ENCODE measurements at regions not wholly inside any gene's neighbourhood (a gene's known extent, or its start where the extent isn't known, plus 50 kb on each side); places are given as distances from the start of the nearest gene placed in this dataset.
"Not testable (repeated sequence)": the region's sequence is repeated elsewhere in the genome, so short reads cannot be mapped to it uniquely, and the experiment has no call there.

DNA sequence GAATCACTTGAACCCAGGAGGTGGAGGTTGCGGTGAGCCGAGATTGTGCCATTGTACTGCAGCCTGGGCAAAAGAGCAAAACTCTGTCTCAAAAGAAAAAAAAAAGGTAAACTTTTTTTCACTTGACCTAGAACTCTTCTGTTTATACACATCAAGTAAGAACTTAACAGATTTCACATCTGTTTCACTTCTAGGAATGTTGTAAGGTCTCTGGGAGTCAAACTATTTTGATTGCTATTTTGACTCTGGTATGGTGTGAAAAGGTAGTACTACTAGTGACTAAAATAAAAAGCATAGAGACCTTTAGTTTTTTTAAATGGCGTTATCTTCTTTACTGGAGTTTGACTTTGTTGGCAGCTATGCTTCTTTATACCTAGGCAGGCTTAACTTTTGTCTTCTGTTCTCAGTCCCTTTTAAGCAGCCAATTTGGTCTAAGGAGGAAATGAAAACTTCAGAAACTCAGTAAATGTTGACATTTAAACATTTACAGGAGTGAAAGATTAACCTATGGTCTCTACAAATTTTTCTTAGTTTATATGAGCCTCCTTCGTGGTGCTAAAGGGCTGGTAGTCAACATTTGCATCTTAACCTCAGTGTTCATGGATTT lies 84.7 kb downstream of the METTL2B start:
- intact Hi-C loops (cut with micrococcal nuclease), result not testable (repeated sequence)

DNA sequence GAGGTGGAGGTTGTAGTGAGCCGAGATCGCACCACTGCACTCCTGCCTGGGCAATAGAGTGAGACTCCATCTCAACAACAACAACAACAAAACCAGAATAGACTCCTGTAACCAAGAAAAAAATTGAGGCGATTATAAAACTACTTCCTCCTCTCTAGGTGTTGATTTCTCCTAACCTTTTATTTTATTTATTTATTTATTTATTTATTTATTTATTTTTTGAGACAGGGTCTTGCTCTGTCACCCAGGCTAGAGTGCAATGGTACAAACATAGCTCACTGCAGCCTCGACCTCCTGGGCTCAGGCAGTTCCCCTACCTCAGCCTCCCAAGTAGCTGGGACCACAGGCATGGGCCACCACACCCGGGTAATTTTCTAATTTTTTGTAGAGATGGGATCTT lies 86.2 kb downstream of the METTL2B start:
- intact Hi-C loops (cut with micrococcal nuclease), result not testable (repeated sequence)

DNA sequence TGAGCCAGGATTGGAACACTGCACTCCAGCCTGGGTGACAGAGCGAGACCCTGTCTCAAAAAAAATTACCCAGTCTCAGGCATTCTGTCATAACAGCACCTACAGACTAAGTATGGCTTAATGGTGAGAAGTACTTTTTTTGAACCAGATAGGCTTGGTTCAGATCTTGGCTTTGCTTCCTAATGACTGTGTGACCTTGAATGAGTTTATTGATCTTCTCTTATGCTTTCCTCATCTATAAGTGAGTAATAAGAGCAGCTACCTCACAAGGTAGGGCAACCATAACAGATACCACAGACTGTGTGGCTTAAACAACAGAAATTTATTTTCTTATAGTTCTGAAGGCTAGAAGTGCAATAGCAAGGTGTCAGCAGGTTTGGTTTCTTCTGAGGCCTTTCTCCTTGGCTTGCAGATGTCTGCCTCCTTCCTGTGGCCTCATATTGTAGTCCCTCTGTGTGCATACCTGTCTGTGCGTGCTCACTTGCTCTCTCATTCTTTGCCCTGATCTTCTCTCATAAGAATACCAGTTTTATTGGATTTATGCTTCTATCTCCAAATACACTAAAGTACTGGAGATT lies 87.7 kb downstream of the METTL2B start:
- intact Hi-C loops (cut with micrococcal nuclease), result not testable (repeated sequence)

DNA sequence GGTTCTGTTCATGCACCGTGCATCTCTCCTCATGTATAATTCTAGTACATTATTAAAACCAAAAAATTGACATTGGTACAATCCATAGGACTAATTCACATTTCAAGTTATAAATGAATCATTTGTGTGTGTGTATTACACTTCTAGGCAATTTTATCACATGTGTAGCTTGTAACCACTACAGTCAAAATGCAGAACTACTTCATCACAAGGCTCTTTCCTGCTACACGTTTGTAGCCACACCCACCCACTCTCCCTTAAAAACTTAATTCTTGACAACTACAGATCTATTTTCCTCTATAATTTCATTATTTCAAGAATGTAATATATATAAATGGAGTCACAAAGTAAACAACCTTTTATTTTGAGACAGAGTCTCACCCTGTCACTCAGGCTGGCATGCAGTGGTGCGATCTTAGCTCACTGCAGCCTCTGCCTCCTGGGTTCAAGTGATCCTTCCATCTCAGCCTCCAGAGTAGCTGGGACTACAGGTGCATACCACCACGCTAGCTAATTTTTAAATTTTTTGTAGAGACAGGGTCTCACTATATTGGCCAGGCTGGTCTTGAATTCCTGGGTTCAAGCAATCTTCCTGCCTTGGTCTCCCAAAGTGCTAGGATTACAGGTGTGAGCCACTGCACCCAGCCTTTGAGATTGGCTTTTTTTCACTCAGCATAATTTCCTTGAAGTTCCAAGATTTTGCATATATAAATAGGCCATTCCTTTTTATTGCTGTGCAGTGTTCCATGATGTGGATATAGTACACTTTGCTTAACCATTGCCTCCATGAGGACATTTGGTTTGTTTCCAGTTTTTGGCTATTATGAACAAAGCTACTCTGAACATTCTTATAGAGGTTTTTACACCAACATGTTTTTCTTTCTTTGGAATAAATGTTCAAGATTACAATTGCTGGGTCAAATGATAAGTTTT lies 88.7 kb downstream of the METTL2B start:
- intact Hi-C loops (cut with micrococcal nuclease), result not testable (repeated sequence)

DNA sequence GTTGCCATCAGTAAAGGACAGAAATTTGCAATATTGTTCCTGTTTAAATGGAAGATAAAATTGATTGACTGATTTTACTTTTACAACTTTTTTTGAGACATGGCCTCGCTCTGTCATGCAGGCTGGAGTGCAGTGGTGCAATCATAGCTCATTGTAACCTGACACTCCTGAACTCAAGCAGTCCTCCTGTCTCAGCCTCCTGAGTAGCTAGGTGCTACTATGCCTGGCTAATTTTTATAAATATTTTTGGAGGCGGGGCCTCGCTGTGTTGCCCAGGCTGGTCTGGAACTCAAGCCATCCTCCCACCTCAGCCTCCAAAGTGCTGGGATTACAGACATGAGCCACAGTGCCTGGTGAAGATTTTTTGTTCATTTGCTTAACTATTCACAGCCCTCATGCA lies 96.8 kb upstream of the GARIN1A start:
- intact Hi-C loops (cut with micrococcal nuclease), result not testable (repeated sequence)

DNA sequence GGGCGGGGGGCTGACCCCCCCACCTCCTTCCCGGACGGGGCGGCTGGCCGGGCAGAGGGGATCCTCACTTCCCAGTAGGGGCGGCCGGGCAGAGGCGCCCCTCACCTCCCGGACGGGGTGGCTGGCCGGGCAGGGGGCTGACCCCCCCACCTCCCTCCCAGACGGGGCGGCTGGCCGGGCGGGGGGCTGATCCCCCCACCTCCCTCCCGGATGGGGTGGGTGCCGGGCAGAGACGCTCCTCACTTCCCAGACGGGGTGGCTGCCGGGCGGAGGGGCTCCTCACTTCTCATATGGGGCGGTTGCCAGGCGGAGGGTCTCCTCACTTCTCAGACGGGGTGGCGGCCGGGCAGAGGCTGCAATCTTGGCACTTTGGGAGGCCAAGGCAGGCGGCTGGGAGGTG lies 95.1 kb upstream of the GARIN1A start:
- intact Hi-C loops (cut with micrococcal nuclease), result not testable (repeated sequence)

DNA sequence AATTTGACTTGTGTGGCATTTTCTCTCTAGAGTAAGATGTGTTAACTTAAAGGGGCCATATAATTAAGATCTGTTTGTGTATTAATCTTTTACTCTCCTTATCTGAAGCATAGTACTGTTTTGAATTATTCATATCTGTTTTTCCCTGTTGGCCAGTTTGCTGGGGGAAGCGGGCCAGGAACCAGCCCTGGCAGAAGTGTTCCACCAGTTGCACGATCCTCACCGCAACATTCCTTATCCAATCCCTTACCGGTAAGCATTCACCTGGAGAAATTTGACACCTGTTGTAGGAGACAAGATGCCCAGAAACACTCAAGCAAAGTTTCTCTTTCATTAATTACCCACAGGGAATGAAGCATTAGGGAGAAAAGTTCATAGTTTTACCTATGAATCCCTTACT lies 92.2 kb upstream of the GARIN1A start:
- intact Hi-C loops (cut with micrococcal nuclease), result not testable (repeated sequence)

DNA sequence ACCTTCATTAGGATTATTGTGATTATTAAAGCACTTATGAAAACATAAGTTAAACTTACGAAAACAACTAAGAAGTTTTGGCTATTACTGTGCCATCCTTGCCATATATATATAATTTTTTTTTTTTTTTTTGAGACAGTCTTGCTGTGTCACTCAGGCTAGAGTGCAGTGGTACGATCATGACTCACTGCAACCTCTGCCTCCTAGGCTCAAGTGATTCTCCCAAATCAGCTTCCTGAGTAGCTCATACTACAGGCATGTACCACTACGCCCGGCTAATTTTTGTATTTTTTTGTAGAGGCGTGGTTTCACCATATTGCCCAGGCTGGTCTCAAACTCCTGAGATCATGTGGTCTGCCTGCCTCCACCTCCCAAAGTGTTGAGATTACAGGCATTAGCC lies 91.0 kb upstream of the GARIN1A start:
- intact Hi-C loops (cut with micrococcal nuclease), result not testable (repeated sequence)

DNA sequence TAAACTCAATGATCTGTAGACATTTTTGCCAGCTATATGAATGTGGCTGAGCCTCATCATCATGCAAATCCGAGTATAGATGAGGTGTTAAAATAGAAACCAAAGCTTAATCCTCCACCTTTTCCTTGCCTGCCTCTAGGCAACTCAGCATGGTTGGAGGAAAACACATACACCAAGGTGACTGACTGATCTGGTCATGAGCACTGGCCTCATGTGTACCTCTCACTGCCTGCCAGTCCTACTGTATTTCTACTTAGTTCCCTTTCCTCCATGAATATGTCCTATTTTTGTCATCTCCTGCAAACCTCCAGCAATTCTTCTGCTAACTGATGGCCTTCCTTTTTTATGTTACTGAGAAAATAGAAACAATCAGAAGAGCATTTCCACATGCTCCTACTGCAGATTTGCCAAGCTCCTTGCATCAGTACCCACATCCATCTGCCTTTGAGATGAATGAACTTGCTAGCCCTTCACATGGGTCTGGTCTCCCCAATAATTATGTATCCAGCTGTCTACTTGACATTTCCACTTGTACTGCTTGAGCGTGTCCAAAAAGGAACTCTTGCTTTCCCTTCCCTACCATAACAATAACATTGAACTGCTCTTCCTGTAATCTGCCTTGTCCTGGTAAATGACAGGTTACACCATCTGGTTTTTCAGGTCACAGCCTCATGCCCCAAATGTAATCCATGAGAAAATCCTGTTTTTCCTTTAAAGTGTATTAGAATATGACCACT lies 90.1 kb upstream of the GARIN1A start:
- intact Hi-C loops (cut with micrococcal nuclease), result not testable (repeated sequence)

DNA sequence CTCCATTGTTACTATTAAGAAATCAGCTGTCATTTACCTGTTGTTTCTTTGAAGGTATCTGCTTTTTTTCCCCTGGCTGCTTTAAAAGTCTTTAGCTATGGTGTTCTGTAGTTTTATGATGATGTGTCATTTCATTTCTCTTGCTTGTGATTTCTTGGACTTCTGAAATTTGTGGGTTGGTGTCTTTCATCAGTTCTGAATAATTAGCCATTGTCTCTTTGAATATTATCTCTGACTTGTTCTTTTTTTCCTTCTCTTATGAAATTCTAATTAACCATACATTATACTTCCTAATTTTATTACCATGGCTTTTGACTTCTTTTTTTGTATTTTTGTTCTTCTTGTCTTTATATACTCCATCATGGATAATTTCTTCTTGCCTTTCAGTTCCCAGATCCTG lies 85.4 kb upstream of the GARIN1A start:
- intact Hi-C loops (cut with micrococcal nuclease), result not testable (repeated sequence)

DNA sequence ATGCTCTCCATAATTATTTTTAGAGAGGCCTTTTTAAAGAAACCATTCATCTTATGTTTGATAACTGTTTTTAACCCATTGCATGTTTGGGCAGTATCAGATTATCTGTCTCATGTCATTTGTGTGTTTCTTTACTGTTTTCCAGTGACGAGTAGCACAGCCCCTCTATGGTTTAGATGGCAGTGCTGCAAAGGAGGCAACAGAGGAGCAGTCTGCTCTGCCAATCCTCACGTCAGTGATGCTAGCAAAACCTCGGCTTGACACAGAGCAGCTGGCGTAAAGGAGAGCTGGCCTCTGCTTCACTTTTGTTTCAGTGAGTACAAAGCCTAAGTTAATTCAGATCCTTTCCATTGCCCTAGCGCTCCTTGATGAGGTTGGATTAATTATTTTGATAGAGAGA lies 80.4 kb upstream of the GARIN1A start:
- intact Hi-C loops (cut with micrococcal nuclease), result no loop called here

DNA sequence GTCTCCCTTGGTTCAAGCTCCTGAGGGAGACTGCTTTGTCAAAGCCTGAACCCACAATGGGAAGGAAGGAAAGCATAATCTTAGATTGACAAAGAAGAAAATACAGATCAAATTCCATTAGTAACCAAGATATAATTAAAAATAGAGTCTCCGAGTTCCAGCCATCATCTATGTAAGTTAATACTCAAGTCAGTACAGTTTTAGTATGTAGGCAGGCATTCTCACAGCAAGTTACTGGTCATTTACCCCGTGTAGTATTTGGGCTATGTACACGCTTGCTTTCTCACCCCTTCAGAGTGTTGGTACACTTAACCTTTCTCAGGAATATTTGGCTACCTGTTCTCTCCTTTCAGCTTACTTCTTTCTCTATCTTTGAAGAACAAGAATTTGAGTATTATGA lies 79.9 kb upstream of the GARIN1A start:
- intact Hi-C loops (cut with micrococcal nuclease), result not testable (repeated sequence)

DNA sequence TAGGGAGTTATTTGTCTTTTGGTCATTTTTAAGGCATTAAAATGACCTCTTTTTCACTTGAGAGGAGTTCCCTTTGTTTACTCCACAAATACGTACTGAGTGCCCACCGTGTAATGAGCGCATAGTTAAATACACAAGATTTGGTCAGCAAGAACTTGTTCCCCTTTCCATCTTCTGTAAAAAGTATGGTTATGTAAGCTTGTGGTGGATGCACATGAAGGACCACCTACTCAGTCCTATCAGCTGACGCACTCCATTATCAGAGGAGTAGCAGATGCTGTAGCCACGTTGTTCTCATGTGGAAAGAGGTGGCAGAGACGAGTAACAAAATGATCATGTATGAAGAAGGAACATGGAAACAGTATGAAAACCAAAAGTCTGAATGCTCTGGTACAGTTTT lies 78.0 kb upstream of the GARIN1A start:
- intact Hi-C loops (cut with micrococcal nuclease), result not testable (repeated sequence)

DNA sequence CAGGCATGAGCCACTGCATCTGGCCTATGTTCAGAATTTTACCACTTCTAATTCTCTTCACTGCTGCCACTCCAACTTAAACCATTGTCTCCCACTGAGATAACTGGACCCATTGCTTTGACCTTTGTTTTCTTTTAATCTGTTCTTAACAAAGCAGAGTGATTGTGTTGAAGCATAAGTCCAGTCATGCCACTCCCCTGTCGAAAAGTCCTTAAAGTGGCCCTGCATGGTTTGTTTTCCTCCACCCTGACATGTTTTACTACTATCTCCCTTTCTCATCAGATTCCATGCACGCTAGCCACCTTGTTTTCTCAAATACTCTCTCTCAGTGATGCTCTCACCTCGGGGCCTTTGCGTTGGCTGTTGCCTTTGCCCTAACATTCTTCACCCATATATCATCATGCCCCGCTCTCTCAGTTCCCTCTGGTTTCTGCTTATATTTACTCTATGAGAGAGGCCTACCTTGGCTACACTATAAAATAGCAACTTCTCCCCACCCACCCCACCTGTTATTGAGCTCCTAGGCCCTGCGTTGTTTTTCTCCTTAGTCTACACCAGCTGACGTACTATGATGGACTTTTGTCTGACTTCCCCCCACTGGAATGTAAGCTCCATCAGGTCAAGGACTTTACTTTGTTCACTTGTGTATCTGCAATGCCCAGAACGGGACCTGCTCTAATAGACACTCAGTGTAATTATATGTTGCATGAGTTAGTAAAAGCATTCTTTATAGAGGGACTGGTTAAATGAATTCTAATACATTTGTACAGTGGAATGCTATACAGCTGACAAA lies 75.6 kb upstream of the GARIN1A start:
- intact Hi-C loops (cut with micrococcal nuclease), result not testable (repeated sequence)

DNA sequence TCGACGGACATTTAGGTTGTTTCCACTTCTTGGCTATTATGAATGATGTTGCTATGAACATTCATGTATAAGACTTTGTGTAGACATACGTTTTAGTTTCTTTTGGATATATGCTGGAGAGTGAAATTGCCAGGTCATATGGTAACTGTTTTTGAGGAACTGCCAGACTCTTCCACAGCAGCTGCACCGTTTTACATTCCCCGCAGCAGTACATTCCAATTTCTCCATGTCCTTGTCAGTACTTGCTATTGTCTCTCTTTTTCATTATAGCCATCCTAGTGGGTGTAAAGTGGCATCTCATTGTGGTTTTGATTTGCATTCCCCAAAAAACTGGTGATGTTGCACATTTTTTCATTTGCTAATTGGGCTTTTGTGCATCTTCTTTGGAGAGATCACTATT lies 73.1 kb upstream of the GARIN1A start:
- intact Hi-C loops (cut with micrococcal nuclease), result not testable (repeated sequence)

DNA sequence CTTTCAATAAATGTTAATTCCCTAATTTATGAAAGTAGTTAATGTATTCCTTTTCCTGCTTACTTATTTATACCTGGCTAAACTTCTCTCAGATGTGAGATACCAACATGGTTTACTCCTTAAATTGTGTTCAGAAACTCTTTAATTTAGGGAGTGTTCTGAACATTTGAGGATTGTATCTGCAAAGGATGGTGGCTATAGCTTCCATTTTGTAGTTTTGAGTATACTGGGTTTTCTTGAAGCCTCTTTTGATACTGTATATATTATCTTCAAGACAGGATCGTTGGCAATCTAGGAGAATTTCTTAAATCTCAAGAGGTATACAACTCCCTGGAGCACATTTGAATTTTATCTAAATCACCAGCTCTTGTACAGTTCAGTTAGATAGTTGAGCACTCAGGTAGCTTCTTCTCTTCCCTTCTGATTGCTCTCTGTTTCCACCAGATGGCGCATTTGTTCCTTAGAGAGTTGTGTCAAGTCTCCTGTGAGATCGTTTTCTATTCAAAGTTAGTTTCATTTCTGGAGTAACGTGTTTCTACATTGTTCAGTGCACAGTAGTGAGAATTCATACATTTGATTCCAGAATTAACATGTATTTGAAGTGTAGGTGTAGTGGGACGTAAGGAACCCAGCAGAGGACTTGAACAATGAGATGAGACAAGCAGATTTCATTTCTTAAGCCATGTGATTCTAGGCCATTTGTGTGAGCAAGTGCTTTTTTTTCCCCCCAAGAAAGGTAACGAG lies 63.2 kb upstream of the GARIN1A start:
- intact Hi-C loops (cut with micrococcal nuclease), result not testable (repeated sequence)

DNA sequence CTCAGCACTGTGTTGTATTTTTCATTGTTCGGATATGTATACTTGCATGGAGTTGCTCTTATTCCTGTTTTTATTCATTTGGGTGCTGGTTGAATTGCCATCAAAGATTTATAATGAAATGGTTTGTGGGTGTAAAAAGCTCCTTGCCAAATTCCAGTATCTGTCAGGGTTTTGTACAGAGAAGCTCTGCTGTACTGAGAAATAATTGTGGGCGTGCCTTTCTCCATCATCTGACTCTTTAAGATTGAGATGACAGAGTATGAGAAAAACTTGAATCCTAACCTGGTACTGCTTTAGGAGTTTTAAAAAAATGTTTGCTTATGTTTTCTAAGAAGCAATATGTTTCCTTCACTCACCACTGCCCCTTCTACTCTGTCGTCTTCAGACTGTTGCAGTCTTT lies 58.7 kb upstream of the GARIN1A start:
- intact Hi-C loops (cut with micrococcal nuclease), result loop anchor here (5.0 kb wide), 1 partner anchor 269 kb away; no protein-coding TSS in a partner anchor

DNA sequence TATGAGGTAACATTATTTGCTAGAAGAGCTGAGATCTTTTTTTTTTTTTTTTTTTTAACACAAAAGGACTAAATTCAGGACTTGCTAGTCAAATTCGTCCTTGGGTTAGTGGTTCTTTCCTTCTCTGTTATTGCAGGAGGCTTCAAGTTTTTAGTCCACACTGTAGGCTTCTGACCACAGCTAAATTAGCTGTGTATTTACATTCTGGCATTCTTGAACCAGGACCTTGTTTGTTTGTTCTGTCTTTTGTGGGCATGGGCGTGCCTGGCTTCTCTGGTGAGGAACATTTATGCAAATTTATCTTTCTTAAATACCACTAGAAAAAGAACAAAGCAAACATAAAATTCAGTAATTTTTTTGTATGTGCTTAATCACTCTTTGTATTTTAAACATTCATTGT lies 57.3 kb upstream of the GARIN1A start:
- intact Hi-C loops (cut with micrococcal nuclease), result loop anchor here (5.0 kb wide), 1 partner anchor 267 kb away; no protein-coding TSS in a partner anchor

DNA sequence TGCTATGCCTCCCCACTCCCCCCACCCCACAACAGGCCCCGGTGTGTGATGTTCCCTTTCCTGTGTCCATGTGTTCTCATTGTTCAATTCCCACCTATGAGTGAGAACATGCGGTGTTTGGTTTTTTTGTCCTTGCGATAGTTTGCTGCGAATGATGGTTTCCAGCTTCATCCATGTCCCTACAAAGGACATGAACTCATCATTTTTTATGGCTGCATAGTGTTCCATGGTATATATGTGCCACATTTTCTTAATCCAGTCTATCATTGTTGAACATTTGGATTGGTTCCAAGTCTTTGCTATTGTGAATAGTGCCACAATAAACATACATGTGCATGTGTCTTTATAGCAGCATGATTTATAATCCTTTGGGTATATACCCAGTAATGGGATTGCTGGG lies 55.3 kb upstream of the GARIN1A start:
- intact Hi-C loops (cut with micrococcal nuclease), result not testable (repeated sequence)
